NCI-H1417 treated with DMSO at 0.1 percent for 48 hours (cell line): ENCODE measurements at regions not wholly inside any gene's neighbourhood (a gene's known extent, or its start where the extent isn't known, plus 50 kb on each side); places are given as distances from the start of the nearest gene placed in this dataset.
"Not testable (repeated sequence)": the region's sequence is repeated elsewhere in the genome, so short reads cannot be mapped to it uniquely, and the experiment has no call there.

ENCODE experiments used
- DNase-seq: peaks from one replicate; lab custom pipeline; 2025; lab: John Stamatoyannopoulos, UW

DNA sequence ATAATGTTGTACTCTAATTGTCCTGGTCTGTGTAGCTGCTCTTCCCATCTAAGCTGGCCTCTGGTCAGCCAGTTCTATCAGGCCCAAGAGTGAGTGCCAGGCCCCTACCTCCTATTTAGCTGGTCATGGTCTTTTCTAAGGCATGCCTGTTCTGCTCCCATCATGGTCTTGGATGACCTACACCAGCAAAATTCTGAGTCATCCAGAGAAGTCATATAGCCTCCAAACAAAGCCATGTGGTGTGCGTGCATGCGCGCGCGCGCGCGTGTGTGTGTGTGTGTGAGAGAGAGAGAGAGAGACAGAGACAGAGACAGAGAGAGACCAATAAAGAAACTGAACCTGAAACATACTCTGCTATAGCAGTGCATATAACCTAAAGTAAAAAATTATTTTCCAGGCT, 254.4 kb downstream of the BRINP2 start:
- DNase-seq = no peak

DNA sequence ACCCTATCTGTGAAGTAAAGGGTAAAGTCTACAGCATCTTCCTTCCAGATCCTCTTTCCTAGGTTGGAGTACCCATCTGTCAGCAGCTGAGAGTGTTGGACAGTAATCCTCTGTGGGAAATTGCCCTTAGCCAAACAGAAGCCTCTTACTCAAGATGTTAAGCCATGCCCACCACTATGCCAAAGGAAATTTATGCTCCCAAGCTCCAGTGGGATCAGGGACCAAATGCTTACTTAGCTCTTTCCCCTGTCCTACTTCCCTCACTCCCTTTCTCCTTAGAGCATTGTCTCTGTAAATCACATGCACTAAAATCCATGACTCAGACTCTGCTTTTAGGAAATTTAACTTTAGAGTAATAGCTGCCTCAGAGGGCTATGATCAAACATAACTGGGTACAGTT, 254.0 kb downstream of the BRINP2 start:
- DNase-seq = no peak

DNA sequence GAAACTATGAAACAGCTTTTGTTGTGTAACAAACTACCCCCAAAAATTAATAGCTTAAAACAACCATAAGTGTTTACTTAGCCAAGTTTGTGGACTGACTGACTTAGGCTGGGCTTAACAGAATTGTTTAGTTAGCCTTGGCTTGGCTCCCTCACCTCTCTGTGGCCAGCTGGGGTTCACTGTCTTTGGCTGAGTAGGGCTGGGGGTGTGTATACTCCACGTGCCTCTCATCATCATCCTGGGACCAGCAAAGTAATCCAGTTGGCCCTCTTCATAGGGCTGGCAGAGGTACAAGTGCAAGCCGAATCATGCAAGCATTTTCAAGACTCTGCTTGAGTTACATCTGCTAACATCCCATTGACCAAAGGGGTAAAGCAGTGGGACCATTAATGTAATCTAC, 252.3 kb downstream of the BRINP2 start:
- no peak for DNase-seq

DNA sequence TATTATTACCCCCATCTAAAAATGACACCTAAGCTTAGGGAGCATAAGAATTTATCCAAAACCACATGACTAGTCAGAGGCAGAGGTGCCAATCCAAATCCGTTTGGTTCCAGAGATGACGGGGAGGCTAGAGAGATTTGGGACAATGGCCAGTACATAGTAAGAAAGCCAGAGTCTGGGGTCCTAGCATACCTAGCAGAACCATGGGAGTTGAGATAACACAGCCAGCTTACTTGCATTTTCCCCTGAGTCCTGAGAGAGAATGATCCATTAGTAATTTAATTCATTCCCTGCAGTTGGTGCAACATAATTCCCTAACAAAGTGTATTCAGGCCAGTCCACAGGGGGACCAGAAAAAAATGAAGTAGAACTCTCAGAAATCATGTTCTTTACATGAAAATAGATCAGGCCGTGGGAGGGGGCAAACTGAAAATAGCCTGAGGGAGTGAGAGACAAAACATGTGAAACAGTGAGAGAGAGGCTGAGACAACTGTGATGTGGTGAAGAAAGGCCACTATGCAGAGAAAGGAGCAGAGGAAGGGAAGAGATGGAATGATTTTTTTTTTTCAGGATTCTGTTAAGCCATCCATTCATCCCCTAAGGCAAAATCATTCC, 243.3 kb downstream of the BRINP2 start:
- DNase-seq = no peak

- no peak for DNase-seq
Observed at GRCh38 chr1:177411381-177411780, 240.6 kb downstream of the BRINP2 start.

- no peak for DNase-seq
Observed at GRCh38 chr1:177410179-177410766, 239.5 kb downstream of the BRINP2 start.

GRCh38 chr1:177406323-177406722, 235.6 kb downstream of the BRINP2 start:
- DNase-seq = not testable (repeated sequence)

- no peak for DNase-seq
Observed at GRCh38 chr1:177392336-177392735, 221.6 kb downstream of the BRINP2 start.

DNA sequence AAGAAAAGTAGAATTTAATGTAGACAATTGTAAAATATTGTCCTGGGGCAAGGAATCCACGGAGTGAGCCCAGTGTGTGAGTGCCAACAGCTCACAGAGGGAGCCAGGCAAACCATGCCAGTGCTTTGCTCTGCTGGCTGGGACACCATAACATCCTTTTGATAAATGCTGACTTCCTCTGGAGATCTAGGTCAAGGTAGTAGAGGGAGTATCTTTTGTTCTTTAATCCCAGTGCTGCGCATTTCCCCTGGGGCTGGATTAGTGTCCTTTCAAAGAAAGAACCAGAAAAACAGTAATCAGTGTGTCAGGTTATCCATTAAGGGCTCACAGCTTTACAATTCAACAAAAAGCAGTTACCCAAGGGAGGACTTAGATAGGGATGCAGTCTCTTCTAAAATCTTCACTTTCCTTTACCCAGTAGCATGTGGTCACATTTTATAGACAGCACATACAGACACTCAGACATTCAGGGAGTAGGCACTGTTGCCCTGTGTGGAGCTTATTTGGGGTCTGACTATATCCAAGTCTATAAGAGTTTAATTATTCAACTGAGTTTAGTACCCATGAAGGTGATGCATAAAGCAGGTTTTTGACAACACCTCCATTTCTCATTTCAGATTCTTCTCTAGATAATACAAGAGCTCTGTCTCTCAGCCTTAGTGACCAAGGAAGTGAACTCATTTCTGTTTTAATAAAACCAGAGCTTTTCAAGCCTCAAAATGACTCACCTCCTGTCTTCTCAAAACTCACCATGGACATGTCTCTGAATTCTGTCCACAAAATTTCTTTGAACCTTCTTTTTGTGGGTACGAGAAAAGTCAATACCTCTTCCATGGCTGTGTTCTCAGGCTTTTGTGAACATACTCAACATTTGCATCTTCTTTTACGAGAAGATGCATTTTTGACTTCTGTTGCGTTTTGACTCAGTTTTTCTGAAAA, 215.3 kb downstream of the BRINP2 start:
- no peak for DNase-seq

GRCh38 chr1:177384461-177384860, 213.7 kb downstream of the BRINP2 start:
- no peak for DNase-seq

- DNase-seq = no peak
Observed at GRCh38 chr1:177383715-177384114, 213.0 kb downstream of the BRINP2 start.

GRCh38 chr1:177377866-177378265, 207.1 kb downstream of the BRINP2 start:
- DNase-seq = no peak

DNA sequence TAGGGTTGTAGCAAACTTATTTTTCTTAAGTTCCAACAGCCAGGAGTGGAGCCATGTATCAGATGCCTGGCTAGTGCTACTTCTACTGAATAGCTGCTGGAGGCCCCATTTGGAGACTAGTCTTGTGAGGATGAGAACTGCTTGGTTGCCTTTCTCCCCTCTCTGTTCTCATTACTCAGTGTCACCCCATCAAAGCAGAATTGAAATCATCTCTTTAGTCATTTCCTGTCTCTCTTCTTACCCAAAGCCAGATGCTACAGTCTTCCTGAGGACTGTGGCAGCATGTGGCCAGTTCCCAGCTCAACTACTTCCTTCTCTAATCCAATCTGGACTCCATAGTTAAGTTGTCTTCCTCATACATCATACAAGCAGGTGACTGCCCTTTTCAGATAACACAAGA, 197.5 kb downstream of the BRINP2 start:
- no peak for DNase-seq

DNA sequence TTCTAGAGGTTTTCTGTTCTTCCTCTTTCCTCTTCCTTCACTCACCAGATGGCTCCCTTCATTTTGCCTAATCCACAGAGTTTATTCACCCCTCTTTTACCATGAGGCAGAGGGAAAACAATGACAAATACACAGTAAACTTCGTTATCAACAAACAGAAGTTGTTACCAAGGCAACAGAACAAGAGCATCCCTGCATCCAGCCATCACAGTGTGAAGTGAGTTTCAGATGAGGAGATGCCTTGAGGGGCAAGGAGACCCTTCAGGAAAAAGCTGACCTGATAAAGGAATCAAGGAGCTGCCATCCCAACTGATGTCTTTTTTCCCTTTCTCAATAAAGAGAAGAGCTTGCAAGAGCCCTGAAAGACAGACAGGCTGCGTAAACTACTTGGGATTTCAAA, 195.3 kb downstream of the BRINP2 start:
- no peak for DNase-seq

DNA sequence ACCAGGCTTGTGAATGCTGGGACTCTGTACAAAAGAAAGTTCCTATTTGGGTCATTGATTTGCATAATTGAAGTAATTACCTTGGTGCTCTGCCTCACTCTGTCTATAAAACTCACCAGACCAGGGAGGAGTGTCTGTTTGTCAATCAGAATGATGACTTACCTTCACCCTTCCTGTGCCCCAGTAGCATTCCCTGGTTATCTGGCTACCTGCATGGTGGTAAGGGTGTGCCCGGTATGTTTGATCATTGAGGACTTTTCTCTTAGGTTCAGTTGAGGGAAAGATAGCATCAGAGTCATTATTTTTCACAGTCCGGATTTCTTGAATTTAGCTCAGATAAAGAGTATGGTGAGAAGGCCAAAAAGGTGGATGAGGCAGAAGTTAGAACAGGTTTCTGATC, 190.0 kb downstream of the BRINP2 start:
- DNase-seq = no peak

- DNase-seq = no peak
Observed at GRCh38 chr1:177356674-177357435, 186.1 kb downstream of the BRINP2 start.

DNA sequence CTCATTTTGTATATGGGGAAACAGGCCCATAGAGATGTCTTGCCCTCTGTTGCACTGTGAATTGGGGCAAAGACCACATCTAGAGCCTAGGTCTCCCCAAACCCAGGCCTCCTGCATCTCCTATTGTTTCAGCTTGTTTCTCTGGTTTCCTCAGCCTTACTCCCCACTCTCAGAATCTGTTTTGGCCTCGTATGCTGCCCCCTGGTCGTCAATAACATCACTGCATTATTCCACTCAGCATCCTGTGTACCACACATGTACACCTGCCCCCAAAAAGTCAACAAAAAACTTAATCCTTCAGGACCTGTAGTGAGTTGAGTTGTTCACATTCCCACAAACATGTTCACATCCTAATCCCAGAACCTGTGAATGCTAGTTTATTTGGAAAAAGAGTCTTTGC, 184.8 kb downstream of the BRINP2 start:
- DNase-seq = no peak

DNA sequence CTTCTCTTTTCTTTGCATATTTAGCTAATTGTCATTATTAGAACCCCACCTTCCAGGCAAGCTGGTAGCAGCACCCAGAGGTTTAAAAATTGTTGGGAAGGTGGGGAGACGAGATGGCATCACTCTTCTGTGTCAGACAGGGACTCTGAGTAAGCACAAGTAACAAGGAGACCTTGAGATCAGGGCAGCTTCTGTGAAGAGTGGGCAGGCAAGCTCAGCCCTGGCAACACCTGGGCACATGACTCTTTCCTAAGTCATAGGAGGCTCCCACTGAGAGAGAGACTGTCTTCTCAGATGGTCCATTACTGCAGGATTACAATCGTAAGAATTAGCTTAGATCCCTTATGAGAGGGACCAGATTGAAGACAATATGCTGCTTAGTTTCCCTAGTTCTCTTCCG, 183.5 kb downstream of the BRINP2 start:
- no peak for DNase-seq

- no peak for DNase-seq
Observed at GRCh38 chr1:177351361-177352108, 180.8 kb downstream of the BRINP2 start.

GRCh38 chr1:177346790-177347359, 176.1 kb downstream of the BRINP2 start:
- no peak for DNase-seq

DNA sequence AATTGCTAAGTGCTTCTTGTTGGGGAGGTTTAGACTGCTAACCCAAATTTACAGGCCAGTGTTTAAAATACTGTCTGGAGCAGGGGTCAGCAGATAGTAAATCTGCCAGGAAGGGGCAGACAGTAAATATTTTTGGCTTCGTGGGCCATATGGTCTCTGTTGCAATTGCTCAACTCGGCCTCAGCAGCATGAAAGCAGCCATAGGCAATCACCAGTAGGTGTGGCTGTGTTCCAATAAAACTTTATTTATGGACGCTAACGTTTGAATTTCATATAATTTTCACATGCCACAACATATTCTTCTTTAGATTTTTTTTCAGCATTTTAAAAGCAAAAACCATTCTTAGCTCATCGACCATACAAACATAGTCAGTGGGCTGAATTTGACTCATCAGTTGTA, 172.7 kb downstream of the BRINP2 start:
- no peak for DNase-seq
